ENCODE measurements at regions not wholly inside any gene's neighbourhood (a gene's known extent, or its start where the extent isn't known, plus 50 kb on each side); places are given as distances from the start of the nearest gene placed in this dataset.
A peak's percentile ranks its signal among the peaks of the same experiment; 100 is the strongest.

DNA sequence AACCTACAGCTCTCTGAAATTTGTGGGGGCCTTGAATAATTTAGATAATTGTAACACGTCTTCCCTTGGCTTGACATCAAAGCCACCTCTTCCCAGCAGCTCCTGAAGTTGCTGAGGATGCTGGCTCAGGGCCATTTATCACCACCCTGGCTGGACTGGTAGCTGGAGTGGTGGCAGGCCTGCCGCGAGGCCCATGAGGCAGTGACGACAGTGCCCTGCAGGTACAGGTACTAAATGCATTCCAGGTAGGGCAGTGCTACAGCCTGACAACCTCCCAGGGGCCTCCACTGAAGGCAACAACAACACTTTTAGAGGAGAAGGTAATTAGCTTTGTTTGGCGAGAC, 270.2 kb upstream of the KLF4 start:
- TF ChIP-seq, protein P1, sequence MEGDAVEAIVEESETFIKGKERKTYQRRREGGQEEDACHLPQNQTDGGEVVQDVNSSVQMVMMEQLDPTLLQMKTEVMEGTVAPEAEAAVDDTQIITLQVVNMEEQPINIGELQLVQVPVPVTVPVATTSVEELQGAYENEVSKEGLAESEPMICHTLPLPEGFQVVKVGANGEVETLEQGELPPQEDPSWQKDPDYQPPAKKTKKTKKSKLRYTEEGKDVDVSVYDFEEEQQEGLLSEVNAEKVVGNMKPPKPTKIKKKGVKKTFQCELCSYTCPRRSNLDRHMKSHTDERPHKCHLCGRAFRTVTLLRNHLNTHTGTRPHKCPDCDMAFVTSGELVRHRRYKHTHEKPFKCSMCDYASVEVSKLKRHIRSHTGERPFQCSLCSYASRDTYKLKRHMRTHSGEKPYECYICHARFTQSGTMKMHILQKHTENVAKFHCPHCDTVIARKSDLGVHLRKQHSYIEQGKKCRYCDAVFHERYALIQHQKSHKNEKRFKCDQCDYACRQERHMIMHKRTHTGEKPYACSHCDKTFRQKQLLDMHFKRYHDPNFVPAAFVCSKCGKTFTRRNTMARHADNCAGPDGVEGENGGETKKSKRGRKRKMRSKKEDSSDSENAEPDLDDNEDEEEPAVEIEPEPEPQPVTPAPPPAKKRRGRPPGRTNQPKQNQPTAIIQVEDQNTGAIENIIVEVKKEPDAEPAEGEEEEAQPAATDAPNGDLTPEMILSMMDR (IDR thresholded peaks at IDR 0.05; ENCODE audit: low read depth, low read length, missing control alignments) = no peak
- DNase-seq (ENCODE audit: extremely low read depth, low read depth) = no peak
- H3K4me3 ChIP-seq (replicated peaks; ENCODE audit: low read depth, low read length) = no peak overlapping the region

DNA sequence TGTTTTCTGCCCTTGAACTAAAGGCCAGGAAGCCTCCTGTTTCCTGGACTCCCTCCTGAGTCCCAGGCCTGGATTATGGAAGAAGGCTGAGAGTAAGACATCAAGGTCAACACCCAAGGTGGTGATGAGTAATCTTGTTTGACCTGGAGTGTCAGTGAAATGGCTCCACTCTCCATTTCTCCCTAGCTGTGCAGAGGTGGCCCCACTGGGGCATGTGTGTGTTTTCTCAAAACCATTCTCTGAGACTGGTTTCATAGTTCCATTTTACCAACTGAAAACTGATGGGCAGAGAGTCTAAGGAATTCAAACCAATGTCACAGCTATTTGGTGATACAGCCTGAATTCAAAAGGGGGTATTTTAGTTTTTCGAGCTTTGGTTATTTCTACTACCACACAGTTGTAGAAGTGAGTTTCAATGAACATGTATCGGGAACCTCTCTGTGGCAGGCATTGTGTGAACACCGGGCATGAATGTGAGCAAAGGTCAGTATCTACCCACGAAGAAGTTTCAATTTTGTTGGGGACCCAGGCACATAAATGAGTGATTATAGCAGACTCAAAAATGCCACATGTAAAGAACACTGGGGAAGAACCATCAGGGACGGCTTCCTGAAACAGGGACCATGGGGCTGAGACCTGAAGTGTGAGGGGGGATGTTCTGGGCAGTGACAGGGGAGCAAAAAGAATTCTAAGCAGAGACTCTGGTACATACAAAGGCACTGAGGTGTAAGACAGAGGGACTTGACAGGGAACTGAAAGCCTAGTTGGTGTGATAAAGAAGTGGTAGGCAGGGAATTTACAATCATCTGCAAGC, 269.6 kb upstream of the KLF4 start:
- no peak for DNase-seq (ENCODE audit: extremely low read depth, low read depth)
- no peak overlapping the region for H3K4me3 ChIP-seq (replicated peaks; ENCODE audit: low read depth, low read length)
- TF ChIP-seq, protein P1 (IDR thresholded peaks at IDR 0.05; ENCODE audit: low read depth, low read length, missing control alignments) = no peak

DNA sequence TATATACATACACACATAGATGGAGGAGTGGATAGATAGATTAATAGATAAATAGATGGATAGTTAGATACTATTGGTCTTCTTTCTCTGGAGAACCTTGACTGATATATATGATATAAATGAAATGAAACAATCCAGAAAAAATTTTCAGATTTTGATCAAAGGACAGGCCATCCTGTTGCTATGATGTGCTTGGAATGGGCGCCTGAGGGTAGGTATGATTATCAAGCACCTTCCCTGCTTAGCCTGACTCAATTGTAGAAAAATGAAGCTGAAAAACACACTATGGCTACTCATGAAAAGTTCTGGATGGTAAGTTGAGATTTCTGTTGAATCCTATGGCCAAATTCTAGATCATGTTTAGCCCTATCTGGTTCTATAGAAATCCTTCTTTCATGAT, 266.5 kb upstream of the KLF4 start:
- TF ChIP-seq, protein P1 (IDR thresholded peaks at IDR 0.05; ENCODE audit: low read depth, low read length, missing control alignments) = no peak
- no peak overlapping the region for H3K4me3 ChIP-seq (replicated peaks; ENCODE audit: low read depth, low read length)
- DNase-seq (ENCODE audit: extremely low read depth, low read depth) = no peak

DNA sequence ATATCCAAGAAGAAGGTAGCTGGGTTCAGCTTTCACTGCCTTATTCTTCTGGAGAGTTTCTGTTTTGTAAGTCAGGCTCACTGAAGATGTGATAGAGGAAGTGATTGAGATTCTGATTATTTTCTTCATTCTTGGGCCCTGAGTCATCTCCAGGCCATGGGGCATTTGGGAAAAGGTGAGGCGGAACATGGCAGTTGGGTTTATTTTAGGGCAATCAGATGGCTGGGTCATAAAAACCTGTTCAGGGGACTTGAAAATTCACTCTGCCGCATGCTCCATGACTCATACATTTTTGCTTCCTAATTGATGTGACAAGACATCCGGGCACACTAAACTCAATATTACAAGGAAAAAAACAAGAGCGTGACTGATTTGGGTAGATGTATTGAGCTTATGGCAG, 265.7 kb upstream of the KLF4 start:
- DNase-seq (ENCODE audit: extremely low read depth, low read depth) = peak; percentile 86
- TF ChIP-seq, protein P1 (IDR thresholded peaks at IDR 0.05; ENCODE audit: low read depth, low read length, missing control alignments) = no peak
- H3K4me3 ChIP-seq (replicated peaks; ENCODE audit: low read depth, low read length) = no peak overlapping the region

DNA sequence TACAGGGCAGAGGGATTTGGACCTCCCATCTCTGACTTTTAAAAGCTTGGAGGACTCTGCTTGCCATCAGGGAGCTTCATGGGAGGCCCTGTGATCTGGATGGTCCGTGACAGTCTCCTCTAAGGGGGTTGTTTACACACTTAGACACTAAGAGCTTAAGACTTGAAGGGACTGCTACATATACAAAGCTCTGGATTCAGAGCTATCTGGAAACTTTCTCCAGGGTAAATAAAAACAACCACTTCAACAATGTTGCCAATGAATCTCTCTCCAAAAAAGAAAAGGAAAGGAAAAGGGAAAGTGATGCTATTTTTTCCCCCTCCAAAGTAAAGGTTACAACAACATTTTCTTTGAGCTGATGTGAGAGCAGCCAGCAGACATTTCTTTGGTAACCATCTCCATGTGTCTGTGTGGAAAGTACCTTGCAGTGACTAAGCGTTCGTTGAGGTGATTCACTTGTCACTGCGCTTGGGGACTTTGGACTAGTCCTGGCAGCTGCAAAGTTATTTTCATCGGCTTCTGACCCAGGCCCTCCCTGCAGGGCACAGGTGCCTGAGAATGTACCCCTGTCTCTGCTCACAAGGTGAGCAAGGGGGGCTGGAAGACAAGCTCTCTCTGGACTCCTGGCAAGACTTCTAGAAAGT, 262.1 kb upstream of the KLF4 start:
- no peak for DNase-seq (ENCODE audit: extremely low read depth, low read depth)
- TF ChIP-seq, protein P1 (IDR thresholded peaks at IDR 0.05; ENCODE audit: low read depth, low read length, missing control alignments) = no peak
- H3K4me3 ChIP-seq (replicated peaks; ENCODE audit: low read depth, low read length) = no peak overlapping the region

DNA sequence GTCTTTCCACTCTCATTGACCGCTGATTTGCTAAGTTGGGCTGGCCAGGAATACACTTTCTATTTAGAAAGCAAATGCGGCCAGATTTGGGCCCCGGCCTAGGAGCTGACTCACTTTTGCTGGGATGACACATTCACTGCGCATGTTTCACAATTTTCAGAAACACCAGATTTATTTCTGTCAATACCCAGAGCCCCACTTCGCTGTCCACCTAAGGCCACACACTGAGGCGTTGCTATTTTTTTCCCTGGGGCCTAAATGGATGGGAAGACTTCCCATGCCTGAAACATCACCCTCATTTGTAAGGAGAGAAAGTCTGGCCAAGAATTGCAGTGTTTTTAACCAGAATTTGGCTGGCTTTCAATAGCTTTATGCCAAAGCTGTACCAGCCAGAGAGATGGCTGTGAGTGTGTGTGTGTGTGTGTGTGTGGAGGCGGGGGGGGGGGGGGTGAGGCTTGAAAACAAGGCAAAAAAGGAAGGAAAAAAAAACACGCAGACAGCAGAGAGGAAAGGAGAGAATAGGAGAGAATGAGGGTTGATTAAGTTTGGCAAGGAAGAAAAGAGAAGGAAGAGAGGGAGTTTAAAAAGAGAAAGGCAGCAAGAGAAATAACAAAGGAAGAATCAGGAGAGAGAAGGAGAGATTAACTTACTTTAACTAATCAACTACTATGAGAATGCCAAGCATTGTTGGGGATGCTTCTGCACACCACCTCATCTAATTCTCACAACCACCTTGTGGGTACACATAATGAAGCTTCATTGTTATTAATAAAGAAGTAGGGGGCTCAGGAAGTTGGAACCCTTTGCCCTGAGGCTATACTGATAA, 261.4 kb upstream of the KLF4 start:
- TF ChIP-seq, protein P1 (IDR thresholded peaks at IDR 0.05; ENCODE audit: low read depth, low read length, missing control alignments) = no peak
- no peak overlapping the region for H3K4me3 ChIP-seq (replicated peaks; ENCODE audit: low read depth, low read length)
- DNase-seq (ENCODE audit: extremely low read depth, low read depth) = peak; percentile 96

Measured in HFF-Myc (cell line).